ENCODE measurements at regions not wholly inside any gene's neighbourhood (a gene's known extent, or its start where the extent isn't known, plus 50 kb on each side); places are given as distances from the start of the nearest gene placed in this dataset.

DNA sequence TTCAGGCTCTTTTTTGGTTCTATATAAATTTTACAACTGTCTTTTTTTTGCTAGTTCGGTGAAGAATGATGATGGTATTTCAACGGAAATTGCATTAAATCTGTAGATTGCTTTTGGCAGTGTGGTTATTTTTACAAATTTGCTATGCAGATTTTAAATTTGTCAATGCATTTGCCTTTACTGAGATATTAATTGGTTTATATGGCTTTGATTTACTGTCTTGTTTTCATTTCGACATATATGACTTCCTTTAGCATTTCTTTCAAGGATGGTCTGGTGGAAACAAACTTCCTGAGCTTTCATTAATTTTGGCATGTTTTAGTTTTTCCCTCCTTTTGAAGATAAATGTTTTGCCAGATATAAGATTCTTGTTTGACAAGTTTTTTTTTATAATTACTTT is 1522.5 kb upstream of the PRMT6 start:
- TF ChIP-seq ASH2L (IDR thresholded peaks at IDR 0.05; ENCODE audit: insufficient read length, low read depth, low read length) (no peak), ARNT (IDR thresholded peaks at IDR 0.05) (no peak), TAF1 (CRISPR knock-in tag; IDR thresholded peaks at IDR 0.05) (no peak), NKX3-1 (CRISPR knock-in tag; IDR thresholded peaks at IDR 0.05) (no peak)
